HEK293 (cell line): ENCODE measurements at regions not wholly inside any gene's neighbourhood (a gene's known extent, or its start where the extent isn't known, plus 50 kb on each side); places are given as distances from the start of the nearest gene placed in this dataset.

Source experiments
- CTCF ChIA-PET: fragments of 350-600 bp; formaldehyde crosslinking; extraction: SDS; loops from one replicate; lab custom pipeline; 2021; ENCODE audit warnings: antibody characterized with exemption; lab: Yijun Ruan, JAX
- POLR2A ChIA-PET: fragments of 300-600 bp; formaldehyde crosslinking; extraction: SDS; loops from one replicate; lab custom pipeline; 2020; ENCODE audit warnings: antibody characterized with exemption, inconsistent platforms; lab: Yijun Ruan, JAX
- H3K27ac ChIP-seq: fragments of 200-500 bp; sonication (Bioruptor generic); 2 replicates; pipeline ENCODE4 v1.5.1; 2014; ENCODE audit warnings: low read depth, low read length, control low read depth, inconsistent platforms; ENCODE audit errors: extremely low read depth
- H3K36me3 ChIP-seq, 2 experiments: fragments of 200-500 bp in 1 of 2; sonication (Bioruptor generic) in 1 of 2; 1 replicate in 1 of 2; 2 replicates in 1 of 2; pipeline ENCODE4 v1.5.1; 2014 to 2017; ENCODE audit warnings: inconsistent platforms in 2 of 2, low read length in 2 of 2; ENCODE audit not compliant: control insufficient read depth in 2 of 2, insufficient read depth in 1 of 2
- H3K4me1 ChIP-seq: fragments of 200-500 bp; sonication (Bioruptor generic); 2 replicates; pipeline ENCODE4 v1.5.1; 2014; ENCODE audit warnings: mild to moderate bottlenecking, low read length, inconsistent platforms; ENCODE audit not compliant: control insufficient read depth, insufficient read depth
- H3K4me3 ChIP-seq: 2 replicates; pipeline ENCODE4 v1.5.1; 2011; ENCODE audit warnings: low read depth, mild to moderate bottlenecking, control low read depth, low read length, moderate library complexity
- H3K9me3 ChIP-seq: fragments of 200-500 bp; sonication (Bioruptor generic); 2 replicates; pipeline ENCODE4 v1.5.1; 2014; ENCODE audit warnings: low read depth, low read length, inconsistent platforms; ENCODE audit not compliant: control insufficient read depth, insufficient read depth
- MEIS1 ChIP-seq: sonication (generic); formaldehyde crosslinking; IDR thresholded peaks from 2 replicates; pipeline ENCODE4 v1.8.1; 2022; ENCODE audit warnings: missing genetic modification reagents, mild to moderate bottlenecking, borderline replicate concordance
- MYNN ChIP-seq: fragments of 450-650 bp; formaldehyde crosslinking; IDR thresholded peaks from 2 replicates; pipeline ENCODE4 v1.5.1; 2016; ENCODE audit warnings: missing biosample characterization, missing genetic modification characterization, borderline replicate concordance
- PATZ1 ChIP-seq: fragments of 450-650 bp; formaldehyde crosslinking; IDR thresholded peaks from 2 replicates; pipeline ENCODE4 v1.5.1; 2016; ENCODE audit warnings: missing biosample characterization, missing genetic modification characterization
- YY2 ChIP-seq: fragments of 450-650 bp; formaldehyde crosslinking; IDR thresholded peaks from 2 replicates; pipeline ENCODE4 v1.5.1; 2016; ENCODE audit warnings: missing biosample characterization, missing genetic modification characterization
- ZFP3 ChIP-seq: fragments of 450-650 bp; formaldehyde crosslinking; IDR thresholded peaks from 2 replicates; pipeline ENCODE4 v1.5.1; 2016; ENCODE audit warnings: low read depth, missing biosample characterization, missing genetic modification characterization
- ZFP37 ChIP-seq: fragments of 450-650 bp; formaldehyde crosslinking; IDR thresholded peaks from 2 replicates; pipeline ENCODE4 v1.5.1; 2016; ENCODE audit warnings: missing biosample characterization, missing genetic modification characterization
- ZNF114 ChIP-seq: fragments of 450-650 bp; formaldehyde crosslinking; IDR thresholded peaks from 2 replicates; pipeline ENCODE4 v1.5.0; 2017; ENCODE audit warnings: missing biosample characterization, missing genetic modification characterization
- ZNF140 ChIP-seq: fragments of 450-650 bp; formaldehyde crosslinking; IDR thresholded peaks from 2 replicates; pipeline ENCODE4 v1.5.1; 2016; ENCODE audit warnings: missing biosample characterization, missing genetic modification characterization
- ZNF16 ChIP-seq: fragments of 450-650 bp; formaldehyde crosslinking; IDR thresholded peaks from 2 replicates; pipeline ENCODE4 v1.5.1; 2016; ENCODE audit warnings: low read depth, missing biosample characterization, missing genetic modification characterization
- ZNF18 ChIP-seq: fragments of 450-650 bp; formaldehyde crosslinking; IDR thresholded peaks from 2 replicates; pipeline ENCODE4 v1.5.1; 2016; ENCODE audit warnings: missing biosample characterization, missing genetic modification characterization
- ZNF24 ChIP-seq: fragments of 450-650 bp; formaldehyde crosslinking; IDR thresholded peaks from 2 replicates; pipeline ENCODE4 v1.5.1; 2016; ENCODE audit warnings: missing biosample characterization, missing genetic modification characterization
- ZNF335 ChIP-seq: fragments of 450-650 bp; formaldehyde crosslinking; conservative IDR thresholded peaks from 2 replicates; pipeline ENCODE4 v1.5.1; 2016; ENCODE audit warnings: missing biosample characterization, missing genetic modification characterization
- ZNF416 ChIP-seq: fragments of 450-650 bp; formaldehyde crosslinking; IDR thresholded peaks from 2 replicates; pipeline ENCODE4 v1.5.1; 2016; ENCODE audit warnings: missing biosample characterization, missing genetic modification characterization
- ZNF426 ChIP-seq: fragments of 450-650 bp; formaldehyde crosslinking; IDR thresholded peaks from 2 replicates; pipeline ENCODE4 v1.5.1; 2017; ENCODE audit warnings: missing biosample characterization, missing genetic modification characterization, mild to moderate bottlenecking, inconsistent platforms, moderate library complexity
- ZNF488 ChIP-seq: fragments of 450-650 bp; formaldehyde crosslinking; IDR thresholded peaks from 2 replicates; pipeline ENCODE4 v1.5.1; 2016; ENCODE audit warnings: missing biosample characterization, missing genetic modification characterization
- ZNF521 ChIP-seq: fragments of 450-650 bp; formaldehyde crosslinking; IDR thresholded peaks from 2 replicates; pipeline ENCODE4 v1.5.1; 2017; ENCODE audit warnings: missing biosample characterization, mild to moderate bottlenecking, missing genetic modification characterization
- ZNF571 ChIP-seq: fragments of 450-650 bp; formaldehyde crosslinking; IDR thresholded peaks from 2 replicates; pipeline ENCODE4 v1.5.0; 2017; ENCODE audit warnings: missing biosample characterization, missing genetic modification characterization
- ZNF585B ChIP-seq: fragments of 450-650 bp; formaldehyde crosslinking; IDR thresholded peaks from 2 replicates; pipeline ENCODE4 v1.5.1; 2016; ENCODE audit warnings: missing biosample characterization, missing genetic modification characterization
- ZNF660 ChIP-seq: fragments of 450-650 bp; IDR thresholded peaks from 2 replicates; pipeline ENCODE4 v1.5.1; 2018; ENCODE audit warnings: missing biosample characterization, mild to moderate bottlenecking, missing genetic modification characterization
- ZNF670 ChIP-seq: fragments of 450-650 bp; formaldehyde crosslinking; IDR thresholded peaks from 2 replicates; pipeline ENCODE4 v1.5.1; 2016; ENCODE audit warnings: missing biosample characterization, missing genetic modification characterization, low read depth
- ZNF677 ChIP-seq: fragments of 450-650 bp; IDR thresholded peaks from 2 replicates; pipeline ENCODE4 v1.5.0; 2018; ENCODE audit warnings: missing biosample characterization, mild to moderate bottlenecking, missing genetic modification characterization, moderate library complexity
- ZNF747 ChIP-seq: fragments of 450-650 bp; formaldehyde crosslinking; IDR thresholded peaks from 2 replicates; pipeline ENCODE4 v1.5.1; 2016; ENCODE audit warnings: missing biosample characterization, missing genetic modification characterization
- ZSCAN16 ChIP-seq: fragments of 450-650 bp; formaldehyde crosslinking; IDR thresholded peaks from 2 replicates; pipeline ENCODE4 v1.5.1; 2016; ENCODE audit warnings: missing biosample characterization, missing genetic modification characterization
- ZSCAN30 ChIP-seq: fragments of 450-650 bp; IDR thresholded peaks from 2 replicates; pipeline ENCODE4 v1.5.1; 2018; ENCODE audit warnings: missing biosample characterization, mild to moderate bottlenecking, missing genetic modification characterization, moderate library complexity
- TF ChIP-seq, protein P1 (sequence below): fragments of 450-650 bp; formaldehyde crosslinking; IDR thresholded peaks from 2 replicates; pipeline ENCODE4 v1.5.1; 2016; ENCODE audit warnings: missing biosample characterization, missing genetic modification characterization, borderline replicate concordance
- TF ChIP-seq, protein P2 (sequence below): fragments of 450-650 bp; formaldehyde crosslinking; IDR thresholded peaks from 2 replicates; pipeline ENCODE4 v1.5.1; 2016; ENCODE audit warnings: missing biosample characterization, missing genetic modification characterization, low read depth

DNA sequence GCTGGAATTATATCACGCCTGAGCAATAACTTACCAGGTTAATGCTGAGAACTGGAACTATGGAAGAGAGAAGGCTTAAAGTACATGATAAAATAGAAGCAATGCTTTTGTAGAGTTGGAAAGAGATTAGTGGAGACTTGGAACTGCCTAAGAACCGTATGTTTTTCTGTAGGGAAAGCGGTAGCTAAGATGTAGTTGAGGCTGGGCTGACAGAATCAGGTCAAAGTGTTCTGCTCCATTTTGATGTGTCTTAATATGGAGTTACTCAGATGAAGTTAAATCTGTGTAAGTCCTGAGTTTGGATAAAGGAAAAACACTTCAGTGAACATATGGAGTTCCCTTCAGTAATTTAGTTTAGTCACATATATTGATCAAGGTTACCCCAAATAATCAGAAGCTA lies 860.9 kb upstream of the CXADR start:
- Histone ChIP-seq H3K9me3 (peaks cover 2% of the 10 kb centered on the region), H3K4me1 (no peaks in the 10 kb centered on the region), H3K4me3 (no peak overlapping the region), H3K27ac (no peak overlapping the region), H3K36me3 (no peaks in the 10 kb centered on the region)
- TF ChIP-seq ZNF571, result no peak
- no peak for TF ChIP-seq ZSCAN30 (tag by site-specific recombination)
- no peak for TF ChIP-seq ZNF140 (tag by site-specific recombination)
- TF ChIP-seq ZNF521 (tag by site-specific recombination), result no peak
- no peak for TF ChIP-seq PATZ1 (tag by site-specific recombination)
- no peak for TF ChIP-seq ZNF677 (tag by site-specific recombination)
- no peak for TF ChIP-seq ZNF16
- no peak for TF ChIP-seq ZNF335 (tag by site-specific recombination)
- TF ChIP-seq ZNF416, result no peak
- TF ChIP-seq, protein P1, sequence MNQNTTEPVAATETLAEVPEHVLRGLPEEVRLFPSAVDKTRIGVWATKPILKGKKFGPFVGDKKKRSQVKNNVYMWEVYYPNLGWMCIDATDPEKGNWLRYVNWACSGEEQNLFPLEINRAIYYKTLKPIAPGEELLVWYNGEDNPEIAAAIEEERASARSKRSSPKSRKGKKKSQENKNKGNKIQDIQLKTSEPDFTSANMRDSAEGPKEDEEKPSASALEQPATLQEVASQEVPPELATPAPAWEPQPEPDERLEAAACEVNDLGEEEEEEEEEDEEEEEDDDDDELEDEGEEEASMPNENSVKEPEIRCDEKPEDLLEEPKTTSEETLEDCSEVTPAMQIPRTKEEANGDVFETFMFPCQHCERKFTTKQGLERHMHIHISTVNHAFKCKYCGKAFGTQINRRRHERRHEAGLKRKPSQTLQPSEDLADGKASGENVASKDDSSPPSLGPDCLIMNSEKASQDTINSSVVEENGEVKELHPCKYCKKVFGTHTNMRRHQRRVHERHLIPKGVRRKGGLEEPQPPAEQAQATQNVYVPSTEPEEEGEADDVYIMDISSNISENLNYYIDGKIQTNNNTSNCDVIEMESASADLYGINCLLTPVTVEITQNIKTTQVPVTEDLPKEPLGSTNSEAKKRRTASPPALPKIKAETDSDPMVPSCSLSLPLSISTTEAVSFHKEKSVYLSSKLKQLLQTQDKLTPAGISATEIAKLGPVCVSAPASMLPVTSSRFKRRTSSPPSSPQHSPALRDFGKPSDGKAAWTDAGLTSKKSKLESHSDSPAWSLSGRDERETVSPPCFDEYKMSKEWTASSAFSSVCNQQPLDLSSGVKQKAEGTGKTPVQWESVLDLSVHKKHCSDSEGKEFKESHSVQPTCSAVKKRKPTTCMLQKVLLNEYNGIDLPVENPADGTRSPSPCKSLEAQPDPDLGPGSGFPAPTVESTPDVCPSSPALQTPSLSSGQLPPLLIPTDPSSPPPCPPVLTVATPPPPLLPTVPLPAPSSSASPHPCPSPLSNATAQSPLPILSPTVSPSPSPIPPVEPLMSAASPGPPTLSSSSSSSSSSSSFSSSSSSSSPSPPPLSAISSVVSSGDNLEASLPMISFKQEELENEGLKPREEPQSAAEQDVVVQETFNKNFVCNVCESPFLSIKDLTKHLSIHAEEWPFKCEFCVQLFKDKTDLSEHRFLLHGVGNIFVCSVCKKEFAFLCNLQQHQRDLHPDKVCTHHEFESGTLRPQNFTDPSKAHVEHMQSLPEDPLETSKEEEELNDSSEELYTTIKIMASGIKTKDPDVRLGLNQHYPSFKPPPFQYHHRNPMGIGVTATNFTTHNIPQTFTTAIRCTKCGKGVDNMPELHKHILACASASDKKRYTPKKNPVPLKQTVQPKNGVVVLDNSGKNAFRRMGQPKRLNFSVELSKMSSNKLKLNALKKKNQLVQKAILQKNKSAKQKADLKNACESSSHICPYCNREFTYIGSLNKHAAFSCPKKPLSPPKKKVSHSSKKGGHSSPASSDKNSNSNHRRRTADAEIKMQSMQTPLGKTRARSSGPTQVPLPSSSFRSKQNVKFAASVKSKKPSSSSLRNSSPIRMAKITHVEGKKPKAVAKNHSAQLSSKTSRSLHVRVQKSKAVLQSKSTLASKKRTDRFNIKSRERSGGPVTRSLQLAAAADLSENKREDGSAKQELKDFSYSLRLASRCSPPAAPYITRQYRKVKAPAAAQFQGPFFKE (tag by site-specific recombination), result no peak
- TF ChIP-seq ZFP37 (tag by site-specific recombination), result no peak
- TF ChIP-seq ZNF24 (tag by site-specific recombination), result no peak
- ChIA-PET POLR2A (no interaction called here), CTCF (no interaction called here)

- Histone ChIP-seq H3K36me3 (no peaks in the 10 kb centered on the region), H3K27ac (no peak overlapping the region), H3K4me1 (no peaks in the 10 kb centered on the region), H3K4me3 (no peak overlapping the region), H3K9me3 (no peaks in the 10 kb centered on the region)
- ChIA-PET POLR2A (no interaction called here), CTCF (no interaction called here)
- TF ChIP-seq ZNF585B (no peak), ZSCAN16 (tag by site-specific recombination) (no peak), ZNF660 (tag by site-specific recombination) (no peak), ZNF18 (tag by site-specific recombination) (no peak), ZNF747 (tag by site-specific recombination) (no peak), ZNF426 (tag by site-specific recombination) (no peak), ZFP3 (no peak), YY2 (tag by site-specific recombination) (no peak), ZNF114 (tag by site-specific recombination) (no peak), ZNF488 (tag by site-specific recombination) (no peak), ZNF571 (no peak), MEIS1 (CRISPR knock-in tag) (no peak), ZNF670 (tag by site-specific recombination) (no peak), MYNN (tag by site-specific recombination) (no peak)
- TF ChIP-seq, protein P2, sequence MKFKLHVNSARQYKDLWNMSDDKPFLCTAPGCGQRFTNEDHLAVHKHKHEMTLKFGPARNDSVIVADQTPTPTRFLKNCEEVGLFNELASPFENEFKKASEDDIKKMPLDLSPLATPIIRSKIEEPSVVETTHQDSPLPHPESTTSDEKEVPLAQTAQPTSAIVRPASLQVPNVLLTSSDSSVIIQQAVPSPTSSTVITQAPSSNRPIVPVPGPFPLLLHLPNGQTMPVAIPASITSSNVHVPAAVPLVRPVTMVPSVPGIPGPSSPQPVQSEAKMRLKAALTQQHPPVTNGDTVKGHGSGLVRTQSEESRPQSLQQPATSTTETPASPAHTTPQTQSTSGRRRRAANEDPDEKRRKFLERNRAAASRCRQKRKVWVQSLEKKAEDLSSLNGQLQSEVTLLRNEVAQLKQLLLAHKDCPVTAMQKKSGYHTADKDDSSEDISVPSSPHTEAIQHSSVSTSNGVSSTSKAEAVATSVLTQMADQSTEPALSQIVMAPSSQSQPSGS (tag by site-specific recombination), result no peak
Observed at GRCh38 chr21:16663436-16663835, 849.4 kb upstream of the CXADR start.
